H9 (cell line): ENCODE measurements at regions not wholly inside any gene's neighbourhood (a gene's known extent, or its start where the extent isn't known, plus 50 kb on each side); places are given as distances from the start of the nearest gene placed in this dataset.

ENCODE experiments used
- DNase-seq: peaks from one replicate; pipeline ENCODE4 v3.0.0-alpha.2; 2017
- H2AFZ ChIP-seq: one replicate; pipeline ENCODE4 v1.6.1; 2013; ENCODE audit warnings: mild to moderate bottlenecking, low read length, control low read depth, moderate library complexity
- H2AK5ac ChIP-seq: 2 replicates; pipeline ENCODE4 v1.6.1; 2013; ENCODE audit warnings: low read length, control low read depth, mixed read lengths; ENCODE audit not compliant: insufficient read length
- H2BK120ac ChIP-seq: one replicate; pipeline ENCODE4 v1.6.1; 2013; ENCODE audit warnings: low read depth, mild to moderate bottlenecking, low read length, control low read depth, inconsistent platforms; ENCODE audit not compliant: poor library complexity, severe bottlenecking
- H2BK12ac ChIP-seq: 2 replicates; pipeline ENCODE4 v1.6.1; 2013; ENCODE audit warnings: low read length, control low read depth, mixed read lengths, low read depth; ENCODE audit not compliant: insufficient read length
- H2BK15ac ChIP-seq: 2 replicates; pipeline ENCODE4 v1.6.1; 2013; ENCODE audit warnings: low read depth, low read length, control low read depth
- H2BK20ac ChIP-seq: one replicate; pipeline ENCODE4 v1.6.1; 2013; ENCODE audit warnings: low read depth, mild to moderate bottlenecking, low read length, control low read depth, inconsistent platforms; ENCODE audit not compliant: poor library complexity, severe bottlenecking
- H2BK5ac ChIP-seq: 2 replicates; pipeline ENCODE4 v1.6.1; 2013; ENCODE audit warnings: low read length, control low read depth, mixed read lengths; ENCODE audit not compliant: insufficient read length
- H3K14ac ChIP-seq: 2 replicates; pipeline ENCODE4 v1.6.1; 2013; ENCODE audit warnings: low read length, control low read depth; ENCODE audit not compliant: insufficient read depth
- H3K18ac ChIP-seq: 2 replicates; pipeline ENCODE4 v1.6.1; 2013; ENCODE audit warnings: low read depth, mild to moderate bottlenecking, mixed read lengths, low read length, control low read depth; ENCODE audit not compliant: insufficient read length
- H3K23ac ChIP-seq: 2 replicates; pipeline ENCODE4 v1.6.1; 2013; ENCODE audit warnings: low read length, control low read depth, mixed read lengths, low read depth; ENCODE audit not compliant: insufficient read length
- H3K23me2 ChIP-seq: 2 replicates; pipeline ENCODE4 v1.6.1; 2013; ENCODE audit warnings: low read depth, mild to moderate bottlenecking, mixed read lengths, low read length, control low read depth; ENCODE audit not compliant: insufficient read length, poor library complexity, severe bottlenecking
- H3K27ac ChIP-seq: 2 replicates; pipeline ENCODE4 v1.5.1; 2013; ENCODE audit warnings: low read length, control low read depth, mixed read lengths, low read depth; ENCODE audit not compliant: insufficient read length
- H3K27me3 ChIP-seq: 2 replicates; pipeline ENCODE4 v1.6.1; 2013; ENCODE audit warnings: low read length, control low read depth, inconsistent platforms; ENCODE audit not compliant: insufficient read depth
- H3K4ac ChIP-seq: 2 replicates; pipeline ENCODE4 v1.6.1; 2013; ENCODE audit warnings: low read depth, mild to moderate bottlenecking, control low read depth, inconsistent platforms, low read length, moderate library complexity
- H3K4me1 ChIP-seq: 2 replicates; pipeline ENCODE4 v1.6.1; 2013; ENCODE audit warnings: low read length, control low read depth, inconsistent platforms; ENCODE audit not compliant: insufficient read depth
- H3K4me2 ChIP-seq: 2 replicates; pipeline ENCODE4 v1.6.1; 2013; ENCODE audit warnings: low read length, control low read depth, mixed read lengths; ENCODE audit not compliant: insufficient read length, insufficient read depth
- H3K56ac ChIP-seq: 2 replicates; pipeline ENCODE4 v1.6.1; 2013; ENCODE audit warnings: low read depth, mild to moderate bottlenecking, mixed read lengths, low read length, control low read depth; ENCODE audit not compliant: insufficient read length
- H3K79me1 ChIP-seq: 2 replicates; pipeline ENCODE4 v1.6.1; 2013; ENCODE audit warnings: low read depth, mild to moderate bottlenecking, moderate library complexity, low read length, control low read depth, inconsistent platforms; ENCODE audit not compliant: insufficient read depth, poor library complexity, severe bottlenecking
- H3K79me2 ChIP-seq: 2 replicates; pipeline ENCODE4 v1.6.1; 2013; ENCODE audit warnings: low read length, control low read depth, inconsistent platforms; ENCODE audit not compliant: insufficient read depth
- H3K9ac ChIP-seq: 2 replicates; pipeline ENCODE4 v1.6.1; 2013; ENCODE audit warnings: low read length, control low read depth, mixed read lengths; ENCODE audit not compliant: insufficient read length; ENCODE audit errors: extremely low read depth
- H3K9me3 ChIP-seq: one replicate; pipeline ENCODE4 v1.6.1; 2013; ENCODE audit warnings: low read depth, low read length, inconsistent platforms; ENCODE audit not compliant: control insufficient read depth
- H3T11ph ChIP-seq: one replicate; pipeline ENCODE4 v1.6.1; 2013; ENCODE audit warnings: mild to moderate bottlenecking, low read length, control low read depth, inconsistent platforms
- H4K20me1 ChIP-seq: one replicate; pipeline ENCODE4 v1.6.1; 2013; ENCODE audit not compliant: control insufficient read depth, insufficient read length, insufficient read depth
- H4K5ac ChIP-seq: 2 replicates; pipeline ENCODE4 v1.6.1; 2013; ENCODE audit warnings: low read depth, mild to moderate bottlenecking, mixed read lengths, low read length, control low read depth; ENCODE audit not compliant: insufficient read length
- H4K8ac ChIP-seq: replicated peaks from 2 replicates; pipeline ENCODE4 v1.6.1; 2013; ENCODE audit warnings: low read length, control low read depth, mixed read lengths, low read depth; ENCODE audit not compliant: insufficient read length
- H4K91ac ChIP-seq: 2 replicates; pipeline ENCODE4 v1.6.1; 2013; ENCODE audit warnings: low read depth, mild to moderate bottlenecking, moderate library complexity, mixed read lengths, low read length, control low read depth; ENCODE audit not compliant: insufficient read length
- H3K27ac Mint-ChIP-seq, 3 experiments: 2 replicates in 2 of 3; 3 replicates in 1 of 3; pipeline ENCODE4 v1.8.0; 2020 to 2021; ENCODE audit warnings: mixed read lengths in 3 of 3, mild to moderate bottlenecking in 1 of 3, moderate library complexity in 1 of 3
- H3K27me3 Mint-ChIP-seq: 2 replicates; pipeline ENCODE4 v1.8.0; 2021; ENCODE audit warnings: low read depth, mild to moderate bottlenecking, moderate library complexity, mixed read lengths
- H3K36me3 Mint-ChIP-seq, 3 experiments: 2 replicates in 2 of 3; 3 replicates in 1 of 3; pipeline ENCODE4 v1.8.0; 2020 to 2021; ENCODE audit warnings: low read depth in 3 of 3, mixed read lengths in 3 of 3; ENCODE audit not compliant: insufficient read depth in 1 of 3
- H3K4me1 Mint-ChIP-seq, 2 experiments: 2 replicates each; pipeline ENCODE4 v1.8.0; 2020; ENCODE audit warnings: mixed read lengths in 2 of 2
- H3K4me3 Mint-ChIP-seq, 2 experiments: 2 replicates in 1 of 2; 3 replicates in 1 of 2; pipeline ENCODE4 v1.8.0; 2020 to 2021; ENCODE audit warnings: mild to moderate bottlenecking in 2 of 2, mixed read lengths in 2 of 2, moderate library complexity in 1 of 2
- H3K9me3 Mint-ChIP-seq, 2 experiments: 2 replicates in 1 of 2; 3 replicates in 1 of 2; pipeline ENCODE4 v1.8.0; 2020; ENCODE audit warnings: mild to moderate bottlenecking in 2 of 2, mixed read lengths in 2 of 2, moderate library complexity in 1 of 2
- WGBS: extraction: QIAGEN DNeasy Blood & Tissue Kit; methylation state at CpG from one replicate; pipeline ENCODE4 v1.1.7; 2013; ENCODE audit warnings: missing lambda C conversion rate, low lambda C conversion rate, mixed read lengths; ENCODE audit not compliant: insufficient read length; ENCODE audit errors: extremely low coverage; 5-methylcytosine and 5-hydroxymethylcytosine counted together
- TF ChIP-seq, protein P1 (sequence below): fragments of 200-600 bp; sonication (generic); conservative IDR thresholded peaks from 3 replicates; pipeline ENCODE4 v1.8.0; 2021; ENCODE audit warnings: antibody characterized with exemption, mild to moderate bottlenecking

DNA sequence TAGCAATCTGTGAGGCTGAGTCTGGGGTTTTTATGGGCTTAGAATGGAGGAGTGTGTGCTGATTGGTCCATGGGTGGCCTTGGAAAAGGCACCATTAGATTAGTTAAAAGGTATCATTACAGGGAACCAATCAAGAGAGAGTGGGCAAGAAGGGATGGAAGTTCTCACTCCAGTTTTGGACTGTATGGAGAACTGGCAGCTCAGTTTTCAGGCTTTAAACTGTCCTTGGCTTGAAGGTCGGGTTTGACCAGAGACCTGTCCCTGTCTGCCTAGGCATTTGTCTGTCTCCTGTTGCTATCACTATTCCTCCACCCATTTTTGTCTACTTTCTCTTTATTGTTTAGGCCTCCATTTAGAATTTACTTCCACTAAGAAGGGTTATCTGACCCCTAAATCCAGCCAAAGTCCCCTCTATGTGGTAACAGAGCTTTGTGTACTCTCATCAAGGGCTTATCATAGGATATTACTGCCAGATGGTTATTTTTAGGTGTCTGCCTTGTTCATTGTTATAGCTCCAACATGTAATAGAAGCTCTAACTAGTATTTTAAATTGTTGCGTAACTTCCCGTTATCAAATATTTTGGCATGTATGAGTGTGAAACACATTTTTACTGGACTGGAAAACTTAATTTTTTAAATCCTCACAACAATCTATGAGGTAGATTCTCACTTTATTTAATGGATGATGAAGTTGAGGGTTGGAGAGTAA is 133.3 kb upstream of the SLC10A2 start:
- H4K8ac ChIP-seq: no peak overlapping the region
- H4K91ac ChIP-seq: no peak overlapping the region
- Mint-ChIP-seq H3K36me3 (no peaks in the 10 kb centered on the region), H3K4me1 (no peaks in the 10 kb centered on the region), H3K27ac (no peak overlapping the region; a peak in 1 of 7 replicates), H3K4me3 (no peak overlapping the region), H3K9me3 (no peaks in the 10 kb centered on the region), H3K27me3 (no peaks in the 10 kb centered on the region)
- H3K27me3 ChIP-seq: no peaks in the 10 kb centered on the region
- H3K4me1 ChIP-seq: no peaks in the 10 kb centered on the region
- TF ChIP-seq, protein P1, sequence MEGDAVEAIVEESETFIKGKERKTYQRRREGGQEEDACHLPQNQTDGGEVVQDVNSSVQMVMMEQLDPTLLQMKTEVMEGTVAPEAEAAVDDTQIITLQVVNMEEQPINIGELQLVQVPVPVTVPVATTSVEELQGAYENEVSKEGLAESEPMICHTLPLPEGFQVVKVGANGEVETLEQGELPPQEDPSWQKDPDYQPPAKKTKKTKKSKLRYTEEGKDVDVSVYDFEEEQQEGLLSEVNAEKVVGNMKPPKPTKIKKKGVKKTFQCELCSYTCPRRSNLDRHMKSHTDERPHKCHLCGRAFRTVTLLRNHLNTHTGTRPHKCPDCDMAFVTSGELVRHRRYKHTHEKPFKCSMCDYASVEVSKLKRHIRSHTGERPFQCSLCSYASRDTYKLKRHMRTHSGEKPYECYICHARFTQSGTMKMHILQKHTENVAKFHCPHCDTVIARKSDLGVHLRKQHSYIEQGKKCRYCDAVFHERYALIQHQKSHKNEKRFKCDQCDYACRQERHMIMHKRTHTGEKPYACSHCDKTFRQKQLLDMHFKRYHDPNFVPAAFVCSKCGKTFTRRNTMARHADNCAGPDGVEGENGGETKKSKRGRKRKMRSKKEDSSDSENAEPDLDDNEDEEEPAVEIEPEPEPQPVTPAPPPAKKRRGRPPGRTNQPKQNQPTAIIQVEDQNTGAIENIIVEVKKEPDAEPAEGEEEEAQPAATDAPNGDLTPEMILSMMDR: no peak
- DNase-seq: no peak
- H3K4ac ChIP-seq: no peak overlapping the region
- H3K14ac ChIP-seq: no peak overlapping the region
- no peak overlapping the region for H2BK12ac ChIP-seq
- no peaks in the 10 kb centered on the region for H3K79me1 ChIP-seq
- no peaks in the 10 kb centered on the region for H3K23me2 ChIP-seq
- no peak overlapping the region for H3K27ac ChIP-seq
- H3K9me3 ChIP-seq: no peaks in the 10 kb centered on the region
- no peak overlapping the region for H3K23ac ChIP-seq
- H3K18ac ChIP-seq: no peak overlapping the region
- no peak overlapping the region for H3T11ph ChIP-seq
- H2BK120ac ChIP-seq: no peak overlapping the region
- H2AFZ ChIP-seq: no peak overlapping the region
- no peak overlapping the region for H2BK20ac ChIP-seq
- H2BK15ac ChIP-seq: no peak overlapping the region
- H3K56ac ChIP-seq: no peak overlapping the region
- H3K79me2 ChIP-seq: no peaks in the 10 kb centered on the region
- H3K4me2 ChIP-seq: no peak overlapping the region
- no CpG with 5 or more reads among the region's 3 CpGs for WGBS
- no peak overlapping the region for H4K5ac ChIP-seq
- H4K20me1 ChIP-seq: no peaks in the 10 kb centered on the region
- H2AK5ac ChIP-seq: no peak overlapping the region
- no peak overlapping the region for H2BK5ac ChIP-seq
- H3K9ac ChIP-seq: no peak overlapping the region
